ENCODE measurements at regions not wholly inside any gene's neighbourhood (a gene's known extent, or its start where the extent isn't known, plus 50 kb on each side); places are given as distances from the start of the nearest gene placed in this dataset.

- TF ChIP-seq, protein P1, sequence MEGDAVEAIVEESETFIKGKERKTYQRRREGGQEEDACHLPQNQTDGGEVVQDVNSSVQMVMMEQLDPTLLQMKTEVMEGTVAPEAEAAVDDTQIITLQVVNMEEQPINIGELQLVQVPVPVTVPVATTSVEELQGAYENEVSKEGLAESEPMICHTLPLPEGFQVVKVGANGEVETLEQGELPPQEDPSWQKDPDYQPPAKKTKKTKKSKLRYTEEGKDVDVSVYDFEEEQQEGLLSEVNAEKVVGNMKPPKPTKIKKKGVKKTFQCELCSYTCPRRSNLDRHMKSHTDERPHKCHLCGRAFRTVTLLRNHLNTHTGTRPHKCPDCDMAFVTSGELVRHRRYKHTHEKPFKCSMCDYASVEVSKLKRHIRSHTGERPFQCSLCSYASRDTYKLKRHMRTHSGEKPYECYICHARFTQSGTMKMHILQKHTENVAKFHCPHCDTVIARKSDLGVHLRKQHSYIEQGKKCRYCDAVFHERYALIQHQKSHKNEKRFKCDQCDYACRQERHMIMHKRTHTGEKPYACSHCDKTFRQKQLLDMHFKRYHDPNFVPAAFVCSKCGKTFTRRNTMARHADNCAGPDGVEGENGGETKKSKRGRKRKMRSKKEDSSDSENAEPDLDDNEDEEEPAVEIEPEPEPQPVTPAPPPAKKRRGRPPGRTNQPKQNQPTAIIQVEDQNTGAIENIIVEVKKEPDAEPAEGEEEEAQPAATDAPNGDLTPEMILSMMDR (IDR thresholded peaks at IDR 0.05 in 8 of 11, conservative IDR thresholded peaks at IDR 0.05 in 3 of 11) = no peak
- no peak for TF ChIP-seq POLR2A (IDR thresholded peaks at IDR 0.05)
Measured at GRCh38 chrX:39582091-39582490, 515.7 kb downstream of the BCOR start.

Measured in spleen (tissue), 7 donors.